Ammon's horn (tissue), 1 donor: ENCODE measurements at regions not wholly inside any gene's neighbourhood (a gene's known extent, or its start where the extent isn't known, plus 50 kb on each side); places are given as distances from the start of the nearest gene placed in this dataset.

Experiments used
- DNase-seq: peaks from one replicate; pipeline ENCODE4 v3.0.0-alpha.2; 2016; ENCODE audit warnings: low spot score

GRCh38 chr2:3960106-3960505 is 256.7 kb downstream of the DCDC2C start:
- no peak for DNase-seq

GRCh38 chr2:3962719-3963118 is 259.3 kb downstream of the DCDC2C start:
- DNase-seq = no peak

- DNase-seq = no peak
Observed at GRCh38 chr2:3965211-3965610, 261.8 kb downstream of the DCDC2C start.

GRCh38 chr2:3965953-3966352 is 262.6 kb downstream of the DCDC2C start:
- DNase-seq = no peak

DNA sequence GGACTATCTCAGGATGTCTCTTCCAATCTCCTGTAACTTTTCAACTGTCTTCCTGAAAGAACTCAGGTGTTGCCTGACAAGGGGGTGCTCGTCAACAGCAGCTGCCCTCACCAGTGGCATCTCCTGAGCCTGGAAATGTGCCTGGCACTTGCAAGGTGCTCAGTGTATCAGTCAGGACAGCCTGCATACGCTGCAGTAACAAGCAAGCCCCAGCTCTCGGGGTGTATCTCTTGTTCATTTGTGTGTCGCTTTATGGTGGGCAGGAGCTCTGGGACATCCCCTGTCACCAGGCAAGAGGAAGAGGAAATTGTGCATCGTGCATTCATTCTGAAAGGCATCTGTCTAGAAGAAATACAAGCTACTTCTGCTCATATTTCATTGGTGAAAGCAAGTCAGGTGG is 263.1 kb downstream of the DCDC2C start:
- DNase-seq = no peak

- DNase-seq = no peak
Observed at GRCh38 chr2:3968736-3969135, 265.4 kb downstream of the DCDC2C start.

- no peak for DNase-seq
Observed at GRCh38 chr2:3970791-3971651, 267.6 kb downstream of the DCDC2C start.

- DNase-seq = no peak
Observed at GRCh38 chr2:3971652-3972192, 268.3 kb downstream of the DCDC2C start.

DNA sequence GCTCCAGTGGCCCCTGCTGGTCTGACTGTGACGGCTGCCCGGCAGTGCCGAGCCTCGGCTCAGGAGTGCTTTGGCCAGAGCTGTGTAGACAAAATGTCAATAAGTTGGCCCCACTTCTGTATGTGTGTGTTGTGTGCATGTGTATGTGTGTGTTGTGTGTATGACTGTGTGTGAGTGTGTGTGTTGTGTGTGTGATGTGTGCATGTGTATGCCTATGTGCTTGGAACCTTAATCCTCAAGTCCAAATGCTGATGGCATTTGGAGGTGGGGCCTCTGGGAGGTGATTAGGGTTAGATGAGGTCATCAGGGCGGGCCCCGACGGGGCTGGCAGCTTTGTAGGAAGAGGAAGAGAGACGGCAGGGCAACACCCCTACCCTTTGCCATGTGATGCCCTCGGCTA is 269.0 kb downstream of the DCDC2C start:
- no peak for DNase-seq

DNA sequence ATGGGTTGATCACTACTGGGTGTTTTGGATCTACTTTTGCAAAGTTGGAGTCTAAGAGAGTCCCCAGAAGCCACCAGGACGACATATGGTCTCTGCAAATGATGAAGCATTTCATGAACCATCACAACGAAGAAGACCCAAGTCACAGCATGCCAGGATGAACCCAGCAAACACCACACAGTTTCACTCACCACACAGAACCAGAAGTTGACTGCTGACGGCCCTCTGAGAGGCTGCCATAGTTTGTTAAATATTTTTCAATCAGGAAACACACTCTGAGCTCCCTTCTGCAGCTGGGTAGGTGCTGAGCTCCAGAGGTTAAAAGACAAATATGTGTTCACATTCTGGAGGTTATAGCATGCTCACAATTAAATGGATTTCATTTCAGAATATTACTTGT is 271.4 kb downstream of the DCDC2C start:
- no peak for DNase-seq

GRCh38 chr2:3981446-3981987 is 278.1 kb downstream of the DCDC2C start:
- DNase-seq = no peak

- DNase-seq = no peak
Observed at GRCh38 chr2:3982160-3982559, 278.8 kb downstream of the DCDC2C start.

GRCh38 chr2:3986063-3986462 is 282.7 kb downstream of the DCDC2C start:
- DNase-seq = no peak

- DNase-seq = no peak
Observed at GRCh38 chr2:3986530-3987258, 283.3 kb downstream of the DCDC2C start.

- DNase-seq = no peak
Observed at GRCh38 chr2:4002841-4003403, 299.5 kb downstream of the DCDC2C start.

- no peak for DNase-seq
Observed at GRCh38 chr2:4012197-4012596, 308.8 kb downstream of the DCDC2C start.

GRCh38 chr2:4018535-4018934 is 315.2 kb downstream of the DCDC2C start:
- DNase-seq = no peak

DNA sequence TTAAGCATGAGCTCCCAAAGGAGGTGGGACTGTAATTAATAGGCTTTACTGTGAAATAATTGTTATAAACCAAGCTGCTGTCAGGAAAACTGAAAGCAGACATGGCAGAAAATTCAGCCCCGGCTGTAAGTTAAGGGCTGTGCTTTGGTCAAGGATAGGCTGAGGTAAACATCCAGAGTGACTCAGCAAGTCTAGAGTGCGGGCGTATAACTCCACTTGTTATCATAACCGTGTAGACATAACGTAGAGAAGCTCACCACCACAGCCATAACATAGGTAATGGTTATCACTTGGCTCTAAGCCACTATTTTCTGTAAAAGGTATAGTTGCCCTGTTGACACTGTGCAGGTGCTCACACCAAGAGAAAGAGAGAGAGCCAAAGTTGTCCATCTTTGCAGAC is 316.8 kb downstream of the DCDC2C start:
- DNase-seq = no peak

DNA sequence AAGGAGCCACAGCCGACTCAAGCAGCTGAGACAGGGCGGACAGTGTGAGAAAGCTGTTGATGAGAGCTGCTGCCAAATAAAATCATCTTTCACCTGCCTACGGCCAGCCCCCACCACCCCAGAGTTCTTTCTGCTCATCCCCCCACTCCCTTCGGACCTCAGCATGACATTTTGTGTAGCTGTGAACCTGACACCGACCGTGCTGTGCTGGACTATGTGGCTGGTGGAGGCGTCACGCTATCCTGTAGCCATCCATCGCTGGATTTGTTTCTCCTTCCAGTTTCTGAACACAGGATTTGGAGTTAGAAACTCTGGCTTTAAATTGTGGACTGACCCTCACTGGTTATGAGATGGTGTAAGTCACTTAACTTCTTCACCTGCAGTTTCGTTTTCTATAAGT is 317.3 kb downstream of the DCDC2C start:
- no peak for DNase-seq

GRCh38 chr2:4024605-4025004 is 321.2 kb downstream of the DCDC2C start:
- DNase-seq = no peak

DNA sequence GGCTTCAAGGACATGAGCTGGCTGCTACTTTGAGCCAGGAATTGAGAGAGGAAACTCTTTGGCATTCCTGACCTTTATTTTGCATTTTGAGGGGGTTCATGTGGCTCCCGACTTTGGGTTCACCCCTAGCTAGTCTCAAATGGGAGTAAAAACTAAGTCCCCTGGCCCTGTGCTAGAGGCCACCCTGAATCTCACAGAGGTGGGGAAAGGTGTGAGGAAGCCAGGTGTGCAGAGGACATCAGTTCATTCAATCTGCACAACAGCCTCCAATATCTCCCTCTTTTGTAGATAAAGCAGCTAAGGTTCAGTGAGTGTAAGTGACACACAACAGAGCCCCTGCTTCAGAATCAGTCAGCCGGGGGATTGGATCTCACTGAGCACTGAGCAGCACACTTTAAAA is 325.7 kb downstream of the DCDC2C start:
- DNase-seq = no peak

GRCh38 chr2:4039896-4040295 is 336.5 kb downstream of the DCDC2C start:
- no peak for DNase-seq
